HCT116 (cell line): ENCODE measurements at regions not wholly inside any gene's neighbourhood (a gene's known extent, or its start where the extent isn't known, plus 50 kb on each side); places are given as distances from the start of the nearest gene placed in this dataset.

Experiments used
- ATAC-seq: fragments of 200-7000 bp; cut with Tn5 transposase; 2 replicates; pipeline ENCODE4 v1.9.1; 2020; ENCODE audit warnings: mild to moderate bottlenecking, moderate library complexity
- BruUV-seq: library from RNA; stranded (reverse); fragments of 400-500 nt; replicated peaks from 2 replicates; lab custom pipeline; 2021; lab: Mats Ljungman, UMichigan
- CTCF ChIA-PET: fragments of 300-600 bp; sonication (Branson Sonifier 250); formaldehyde crosslinking; loops from one replicate; lab custom pipeline; 2021; ENCODE audit warnings: antibody characterized with exemption; lab: Charles Lee
- POLR2A ChIA-PET: fragments of 300-600, 350-600 bp; sonication (Branson Sonifier 250); formaldehyde crosslinking; loops from one replicate; lab custom pipeline; 2021; ENCODE audit warnings: antibody characterized with exemption; lab: Charles Lee
- RAD21 ChIA-PET, 2 experiments: fragments of 300-600 bp; sonication (Branson Sonifier 250); formaldehyde crosslinking; loops; one replicate each; lab custom pipeline; 2023; ENCODE audit warnings: low total read pairs in 2 of 2; ENCODE audit not compliant: uncharacterized antibody in 2 of 2, unreplicated experiment in 2 of 2, low non-redundant PET in 1 of 2; lab: Charles Lee
- DNase-seq: peaks from one replicate; pipeline ENCODE4 v3.0.0-alpha.2; 2010; ENCODE audit warnings: low read depth, low spot score
- H2AFZ ChIP-seq: fragments of 200-600 bp; shearing (Covaris generic), sonication (generic); 2 replicates; pipeline ENCODE4 v1.6.1; 2017; ENCODE audit warnings: low read depth, mixed run types, mixed read lengths, antibody characterized with exemption, low read length; ENCODE audit not compliant: poor library complexity, severe bottlenecking
- H3K27ac ChIP-seq: 2 replicates; pipeline ENCODE4 v1.5.1; 2012; ENCODE audit warnings: low read depth, low read length
- H3K27me3 ChIP-seq: fragments of 200-600 bp; sonication (generic); 2 replicates; pipeline ENCODE4 v1.6.1; 2016; ENCODE audit warnings: mixed run types, low read length, mixed read lengths; ENCODE audit not compliant: insufficient read depth
- H3K36me3 ChIP-seq, 2 experiments: fragments of 200-500 bp in 1 of 2; fragments of 200-600 bp in 1 of 2; sonication (Bioruptor generic) in 1 of 2; sonication (generic) in 1 of 2; 2 replicates each; pipeline versions ENCODE4 v1.5.1 to v1.6.1; 2014 to 2016; ENCODE audit warnings: low read length in 2 of 2, inconsistent platforms in 1 of 2, mixed read lengths in 1 of 2, mixed run types in 1 of 2; ENCODE audit not compliant: insufficient read depth in 2 of 2, control insufficient read depth in 1 of 2
- H3K4me1 ChIP-seq, 2 experiments: fragments of 200-600 bp in 1 of 2; sonication (generic) in 1 of 2; 2 replicates each; pipeline versions ENCODE4 v1.5.1 to v1.6.1; 2012 to 2017; ENCODE audit warnings: low read length in 2 of 2, inconsistent platforms in 1 of 2, mild to moderate bottlenecking in 1 of 2, mixed read lengths in 1 of 2, mixed run types in 1 of 2, moderate library complexity in 1 of 2; ENCODE audit not compliant: insufficient read depth in 2 of 2, control insufficient read depth in 1 of 2
- H3K4me2 ChIP-seq: fragments of 200-600 bp; sonication (generic); 2 replicates; pipeline ENCODE4 v1.6.1; 2017; ENCODE audit warnings: mixed run types, low read length, mixed read lengths
- H3K4me3 ChIP-seq, 2 experiments: fragments of 200-600 bp in 1 of 2; sonication (generic) in 1 of 2; replicated peaks in 1 of 2; 2 replicates each; pipeline ENCODE4 v1.5.1; 2011 to 2016; ENCODE audit warnings: low read length in 2 of 2, control low read depth in 1 of 2, low read depth in 1 of 2, mild to moderate bottlenecking in 1 of 2, mixed read lengths in 1 of 2, mixed run types in 1 of 2
- H3K79me2 ChIP-seq: fragments of 200-600 bp; sonication (generic); 2 replicates; pipeline ENCODE4 v1.6.1; 2017; ENCODE audit warnings: mild to moderate bottlenecking, mixed run types, low read length, moderate library complexity, mixed read lengths; ENCODE audit not compliant: insufficient read depth
- H3K9ac ChIP-seq: fragments of 200-600 bp; sonication (generic); 2 replicates; pipeline ENCODE4 v1.6.1; 2016; ENCODE audit warnings: low read length, mixed read lengths
- H3K9me2 ChIP-seq: fragments of 200-600 bp; sonication (generic), shearing (Covaris generic); 2 replicates; pipeline ENCODE4 v1.6.1; 2017; ENCODE audit warnings: mixed run types, mild to moderate bottlenecking, moderate library complexity; ENCODE audit not compliant: insufficient read depth
- H3K9me3 ChIP-seq, 2 experiments: fragments of 200-500 bp in 1 of 2; fragments of 200-600 bp in 1 of 2; sonication (Bioruptor generic) in 1 of 2; sonication (generic) in 1 of 2; 2 replicates each; pipeline ENCODE4 v1.6.1; 2014 to 2017; ENCODE audit warnings: low read length in 2 of 2, mixed read lengths in 2 of 2, inconsistent platforms in 1 of 2, low read depth in 1 of 2, mild to moderate bottlenecking in 1 of 2, mixed run types in 1 of 2, moderate library complexity in 1 of 2; ENCODE audit not compliant: control insufficient read depth in 1 of 2, insufficient read depth in 1 of 2
- H4K20me1 ChIP-seq: fragments of 200-600 bp; sonication (generic), shearing (Covaris generic); 2 replicates; pipeline ENCODE4 v1.6.1; 2017; ENCODE audit warnings: mixed run types, mild to moderate bottlenecking, moderate library complexity; ENCODE audit not compliant: insufficient read depth
- ATF3 ChIP-seq: IDR thresholded peaks from 2 replicates; pipeline ENCODE4 v1.6.1; 2012
- CBX3 ChIP-seq: IDR thresholded peaks from 2 replicates; pipeline ENCODE4 v1.6.1; 2012; ENCODE audit warnings: low read depth
- EGR1 ChIP-seq: IDR thresholded peaks from 2 replicates; pipeline ENCODE4 v1.6.1; 2012; ENCODE audit warnings: low read depth
- EZH2 ChIP-seq: fragments of 200-600 bp; sonication (generic); IDR thresholded peaks from 2 replicates; pipeline ENCODE4 v1.6.1; 2017; ENCODE audit warnings: antibody characterized with exemption, mixed run types
- EZH2phosphoT487 ChIP-seq: fragments of 200-600 bp; IDR thresholded peaks from 2 replicates; pipeline ENCODE4 v1.6.1; 2018; ENCODE audit warnings: antibody characterized with exemption, borderline replicate concordance
- FOSL1 ChIP-seq: IDR thresholded peaks from 2 replicates; pipeline ENCODE4 v1.6.1; 2012; ENCODE audit warnings: low read depth
- JUND ChIP-seq: IDR thresholded peaks from 2 replicates; pipeline ENCODE4 v1.6.1; 2012
- POLR2A ChIP-seq: IDR thresholded peaks from 2 replicates; pipeline ENCODE4 v1.7.0; 2011; ENCODE audit warnings: borderline replicate concordance; ENCODE audit not compliant: insufficient read depth, insufficient read length; ENCODE audit errors: extremely low read depth
- SIN3A ChIP-seq: IDR thresholded peaks from 2 replicates; pipeline ENCODE4 v1.6.1; 2012; ENCODE audit warnings: low read depth
- TCF7L2 ChIP-seq: IDR thresholded peaks from 2 replicates; pipeline ENCODE4 v1.7.0; 2011; ENCODE audit warnings: borderline replicate concordance, inconsistent platforms; ENCODE audit not compliant: insufficient read depth, insufficient read length; ENCODE audit errors: extremely low read depth
- intact Hi-C: fragments of 100-400 bp; cut with micrococcal nuclease; formaldehyde crosslinking; loops from 2 replicates; pipeline ENCODE4 v1.10.0; 2022
- TF ChIP-seq, protein P1 (sequence below): IDR thresholded peaks from 2 replicates; pipeline ENCODE4 v1.6.1; 2012

GRCh38 chrX:150058728-150059127, 120.4 kb upstream of the EOLA2 start:
- H3K79me2 ChIP-seq: no peaks in the 10 kb centered on the region
- H3K4me3 ChIP-seq: no peak overlapping the region
- H4K20me1 ChIP-seq: no peaks in the 10 kb centered on the region
- no peak overlapping the region for H2AFZ ChIP-seq
- H3K27ac ChIP-seq: no peak overlapping the region
- no peaks in the 10 kb centered on the region for H3K9me2 ChIP-seq
- CTCF ChIA-PET: no interaction called here
- no peaks in the 10 kb centered on the region for H3K27me3 ChIP-seq
- DNase-seq (no peak), ATAC-seq (no peak)
- peaks cover 0 to 5% of the 10 kb centered on the region in 2 experiments; a peak in 1 of 4 replicates for H3K4me1 ChIP-seq
- BruUV-seq: no TSS peak
- intact Hi-C loops: no loop called here
- RAD21 ChIA-PET: no interaction called here
- TF ChIP-seq SIN3A (no peak), ATF3 (no peak), EZH2 (no peak), JUND (no peak), POLR2A (no peak), FOSL1 (no peak), EGR1 (no peak)
- TF ChIP-seq, protein P1, sequence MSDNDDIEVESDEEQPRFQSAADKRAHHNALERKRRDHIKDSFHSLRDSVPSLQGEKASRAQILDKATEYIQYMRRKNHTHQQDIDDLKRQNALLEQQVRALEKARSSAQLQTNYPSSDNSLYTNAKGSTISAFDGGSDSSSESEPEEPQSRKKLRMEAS: no peak
- no peaks in the 10 kb centered on the region for H3K9me3 ChIP-seq
- no peak overlapping the region for H3K4me2 ChIP-seq
- POLR2A ChIA-PET: no interaction called here
- H3K36me3 ChIP-seq: no peaks in the 10 kb centered on the region
- H3K9ac ChIP-seq: no peak overlapping the region

DNA sequence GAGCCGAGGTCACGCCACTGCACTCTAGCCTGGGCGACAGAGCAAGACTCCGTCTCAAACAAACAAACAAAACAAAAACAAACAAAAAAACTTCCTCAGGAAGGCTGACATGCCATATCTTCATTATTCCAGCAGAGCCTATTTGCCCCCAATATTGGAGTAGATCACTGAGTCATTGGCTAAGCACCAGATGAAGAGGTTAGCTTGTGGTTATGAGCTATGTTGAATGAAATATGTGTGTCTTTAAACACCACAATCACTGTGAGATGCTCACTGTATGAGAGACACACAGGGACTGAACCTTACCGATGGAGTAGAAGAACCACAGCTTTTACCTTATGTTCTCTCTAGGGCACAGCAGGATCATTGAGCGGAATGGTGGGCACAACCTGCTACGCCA, 122.1 kb upstream of the EOLA2 start:
- no peak overlapping the region for H3K4me2 ChIP-seq
- intact Hi-C loops: no loop called here
- no peaks in the 10 kb centered on the region for H3K9me2 ChIP-seq
- no peak overlapping the region for H3K9ac ChIP-seq
- no peaks in the 10 kb centered on the region for H3K27me3 ChIP-seq
- CTCF ChIA-PET: no interaction called here
- no peak overlapping the region for H3K4me3 ChIP-seq
- no peaks in the 10 kb centered on the region for H3K9me3 ChIP-seq
- H3K79me2 ChIP-seq: no peaks in the 10 kb centered on the region
- H4K20me1 ChIP-seq: no peaks in the 10 kb centered on the region
- ATAC-seq (no peak), DNase-seq (no peak)
- BruUV-seq: no TSS peak
- POLR2A ChIA-PET: no interaction called here
- RAD21 ChIA-PET: no interaction called here
- TF ChIP-seq JUND (no peak), EZH2phosphoT487 (no peak), CBX3 (no peak), TCF7L2 (no peak), EGR1 (no peak)
- TF ChIP-seq, protein P1: no peak
- no peak overlapping the region for H2AFZ ChIP-seq
- no peak overlapping the region for H3K27ac ChIP-seq
- H3K4me1 ChIP-seq: peaks cover 0 to 5% of the 10 kb centered on the region in 2 experiments; a peak in 1 of 4 replicates
- H3K36me3 ChIP-seq: no peaks in the 10 kb centered on the region
